ENCODE measurements at regions not wholly inside any gene's neighbourhood (a gene's known extent, or its start where the extent isn't known, plus 50 kb on each side); places are given as distances from the start of the nearest gene placed in this dataset.

- Histone ChIP-seq H3K56ac (ENCODE audit: extremely low read depth, insufficient read depth, low read length) (no peak overlapping the region), H2BK20ac (ENCODE audit: low read depth, low read length) (no peak overlapping the region), H3K9ac (ENCODE audit: low read depth, low read length) (no peak overlapping the region), H2AK5ac (ENCODE audit: low read depth, low read length) (no peak overlapping the region), H2BK5ac (ENCODE audit: low read depth, low read length, poor library complexity, severe bottlenecking) (no peak overlapping the region), H3K14ac (replicated peaks; ENCODE audit: low read depth, low read length) (no peak overlapping the region), H3K4ac (ENCODE audit: low read depth, low read length) (no peak overlapping the region), H2BK120ac (ENCODE audit: low read depth, low read length) (no peak overlapping the region), H4K5ac (ENCODE audit: low read depth, low read length) (no peak overlapping the region), H2AK9ac (replicated peaks; ENCODE audit: low read depth, low read length, poor library complexity) (no peak overlapping the region), H2BK15ac (ENCODE audit: low read depth, low read length) (no peak overlapping the region), H3K9me1 (ENCODE audit: insufficient read depth, low read length) (no peaks in the 10 kb centered on the region), H3K9me3 (ENCODE audit: control insufficient read depth, insufficient read depth, low read length) (peaks cover 9% of the 10 kb centered on the region), H3K79me1 (ENCODE audit: low read depth in 1 of 2, low read length in 2 of 2) (no peaks in the 10 kb centered on the region), H3K4me3 (ENCODE audit: insufficient read depth, low read depth, low read length) (no peak overlapping the region), H3K4me1 (ENCODE audit: control insufficient read depth, insufficient read depth, low read length) (0 out of 2 replicates have a peak, but pooled peaks cover 1% of the 10 kb centered on the region), H3K23ac (ENCODE audit: low read depth, low read length) (no peak overlapping the region), H3K4me2 (ENCODE audit: low read depth, low read length) (no peak overlapping the region), H3K27me3 (ENCODE audit: control insufficient read depth, insufficient read depth, low read length) (no peaks in the 10 kb centered on the region), H4K91ac (ENCODE audit: insufficient read depth, low read depth, low read length) (no peak overlapping the region), H2AFZ (replicated peaks; ENCODE audit: low read length, poor library complexity) (no peak overlapping the region), H3K18ac (ENCODE audit: low read depth, low read length) (no peak overlapping the region), H4K8ac (ENCODE audit: low read depth in 2 of 2, low read length in 2 of 2) (no peak overlapping the region), H3K27ac (ENCODE audit: insufficient read depth, low read length) (no peak overlapping the region), H4K20me1 (ENCODE audit: insufficient read depth, low read length) (no peaks in the 10 kb centered on the region), H3K36me3 (ENCODE audit: control insufficient read depth, insufficient read depth, low read length) (no peaks in the 10 kb centered on the region)
- TF ChIP-seq CTCF (conservative IDR thresholded peaks at IDR 0.05; ENCODE audit: low read depth, low read length): no peak
- TF ChIP-seq SMC3 (IDR thresholded peaks at IDR 0.05; ENCODE audit: low read depth, low read length): no peak
- TF ChIP-seq CHD1 (IDR thresholded peaks at IDR 0.05; ENCODE audit: low read depth, low read length): no peak
- no peak for TF ChIP-seq NFE2L2 (IDR thresholded peaks at IDR 0.05; ENCODE audit: low read depth, low read length)
- TF ChIP-seq MAZ (IDR thresholded peaks at IDR 0.05; ENCODE audit: borderline replicate concordance, low read depth, low read length): no peak
- no peak for TF ChIP-seq CEBPB (IDR thresholded peaks at IDR 0.05; ENCODE audit: low read depth, low read length)
- TF ChIP-seq RCOR1 (IDR thresholded peaks at IDR 0.05; ENCODE audit: insufficient replicate concordance, low read length): no peak
- no peak for TF ChIP-seq POLR2A (IDR thresholded peaks at IDR 0.05; ENCODE audit: low read depth, low read length)
- no peak for TF ChIP-seq BHLHE40 (IDR thresholded peaks at IDR 0.05; ENCODE audit: low read depth, low read length)
- TF ChIP-seq RAD21 (IDR thresholded peaks at IDR 0.05; ENCODE audit: low read length): no peak
- no peak for TF ChIP-seq USF2 (IDR thresholded peaks at IDR 0.05; ENCODE audit: low read depth, low read length)
- TF ChIP-seq FOS (IDR thresholded peaks at IDR 0.05; ENCODE audit: low read depth, low read length): no peak
- TF ChIP-seq MAFK (IDR thresholded peaks at IDR 0.05; ENCODE audit: low read depth, low read length): no peak
- TF ChIP-seq MXI1 (IDR thresholded peaks at IDR 0.05; ENCODE audit: borderline replicate concordance, low read depth, low read length): no peak
- TF ChIP-seq ELK1 (IDR thresholded peaks at IDR 0.05; ENCODE audit: borderline replicate concordance, low read depth, low read length): no peak
- no peak for TF ChIP-seq RFX5 (IDR thresholded peaks at IDR 0.05; ENCODE audit: low read depth, low read length)
- POLR2A ChIA-PET (ENCODE audit: unreplicated experiment): no interaction called here
- in situ Hi-C loops (cut with MboI; ENCODE audit: low sequenced_read_pairs) (no loop called here), intact Hi-C loops (cut with micrococcal nuclease) (no loop called here), dilution Hi-C loops (cut with HindIII; ENCODE audit: low sequenced_read_pairs, unreplicated experiment) (no loop called here)
- CTCF ChIA-PET: no interaction called here
- BruUV-seq (replicated peaks): no TSS peak
- WGBS, 2 experiments (ENCODE audit: extremely low coverage in 2 of 2, insufficient read length in 1 of 2): no CpG with 5 or more reads among the region's 3 CpGs
- no peak for ATAC-seq (ENCODE audit: low read depth)
- no peak for DNase-seq
Measured at GRCh38 chr5:175027390-175027789, 303.0 kb downstream of the MSX2 start.
